ENCODE measurements at regions not wholly inside any gene's neighbourhood (a gene's known extent, or its start where the extent isn't known, plus 50 kb on each side); places are given as distances from the start of the nearest gene placed in this dataset.

DNA sequence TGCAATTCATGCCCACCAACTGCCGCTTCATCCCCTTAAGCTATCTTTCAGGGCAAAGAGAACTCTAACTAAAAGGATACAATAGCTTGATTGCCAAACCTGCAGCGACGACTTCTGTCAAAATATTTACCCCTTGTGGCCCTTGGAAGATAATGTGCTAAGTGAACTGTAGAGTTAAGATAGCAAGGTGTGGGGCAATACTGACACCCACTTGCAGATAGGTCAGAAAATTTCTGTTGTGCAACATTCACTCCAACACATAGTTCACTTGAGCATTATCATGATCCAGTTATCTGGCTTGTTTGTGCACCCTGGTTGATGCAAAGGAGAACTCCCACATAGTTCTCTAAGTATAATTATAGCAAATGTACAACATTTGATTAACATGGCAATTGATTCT is 55.6 kb downstream of the RHOXF2B start:
- FAIRE-seq (no peak), DNase-seq (ENCODE audit: insufficient read length, low spot score) (no peak)

DNA sequence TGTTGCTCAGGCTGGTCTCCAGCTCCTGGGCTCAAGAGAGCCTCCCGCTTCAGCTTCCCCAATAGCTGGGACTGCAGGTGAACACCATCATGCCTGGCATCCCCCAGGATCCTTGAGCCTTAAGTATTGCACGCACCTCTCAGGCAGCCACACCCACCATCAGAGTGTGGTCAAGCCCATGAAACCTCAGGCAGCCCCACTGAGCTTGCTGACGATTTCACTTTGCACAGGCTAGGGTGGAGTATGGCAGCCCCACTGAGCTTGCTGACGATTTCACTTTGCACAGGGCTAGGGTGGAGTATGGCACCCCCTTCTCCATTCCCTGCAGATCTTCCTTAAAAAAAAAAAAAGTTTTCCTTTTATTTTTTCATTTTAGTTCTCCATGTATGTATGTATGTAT is 57.2 kb downstream of the RHOXF2B start:
- FAIRE-seq (no peak), DNase-seq (ENCODE audit: insufficient read length, low spot score) (no peak)

DNA sequence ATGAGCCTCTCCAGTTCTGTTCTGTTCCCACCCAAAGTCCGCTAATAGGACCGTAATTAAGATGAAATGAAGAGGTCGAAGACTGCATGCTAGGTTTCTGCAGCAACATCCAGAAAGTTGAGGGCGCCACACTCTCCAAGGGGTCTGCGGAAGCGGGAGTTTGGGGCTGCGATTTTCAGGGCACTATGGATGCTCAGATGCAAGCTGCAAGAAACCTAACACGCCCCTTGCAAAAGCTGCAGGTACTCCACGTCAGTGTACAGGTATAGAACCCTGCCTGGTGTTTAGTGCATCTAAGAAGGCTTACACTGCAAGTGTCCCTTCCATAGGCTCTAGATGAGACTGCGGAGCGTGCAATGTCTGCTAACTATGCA is 61.4 kb downstream of the RHOXF2B start:
- DNase-seq (ENCODE audit: insufficient read length, low spot score): no peak
- no peak for FAIRE-seq

DNA sequence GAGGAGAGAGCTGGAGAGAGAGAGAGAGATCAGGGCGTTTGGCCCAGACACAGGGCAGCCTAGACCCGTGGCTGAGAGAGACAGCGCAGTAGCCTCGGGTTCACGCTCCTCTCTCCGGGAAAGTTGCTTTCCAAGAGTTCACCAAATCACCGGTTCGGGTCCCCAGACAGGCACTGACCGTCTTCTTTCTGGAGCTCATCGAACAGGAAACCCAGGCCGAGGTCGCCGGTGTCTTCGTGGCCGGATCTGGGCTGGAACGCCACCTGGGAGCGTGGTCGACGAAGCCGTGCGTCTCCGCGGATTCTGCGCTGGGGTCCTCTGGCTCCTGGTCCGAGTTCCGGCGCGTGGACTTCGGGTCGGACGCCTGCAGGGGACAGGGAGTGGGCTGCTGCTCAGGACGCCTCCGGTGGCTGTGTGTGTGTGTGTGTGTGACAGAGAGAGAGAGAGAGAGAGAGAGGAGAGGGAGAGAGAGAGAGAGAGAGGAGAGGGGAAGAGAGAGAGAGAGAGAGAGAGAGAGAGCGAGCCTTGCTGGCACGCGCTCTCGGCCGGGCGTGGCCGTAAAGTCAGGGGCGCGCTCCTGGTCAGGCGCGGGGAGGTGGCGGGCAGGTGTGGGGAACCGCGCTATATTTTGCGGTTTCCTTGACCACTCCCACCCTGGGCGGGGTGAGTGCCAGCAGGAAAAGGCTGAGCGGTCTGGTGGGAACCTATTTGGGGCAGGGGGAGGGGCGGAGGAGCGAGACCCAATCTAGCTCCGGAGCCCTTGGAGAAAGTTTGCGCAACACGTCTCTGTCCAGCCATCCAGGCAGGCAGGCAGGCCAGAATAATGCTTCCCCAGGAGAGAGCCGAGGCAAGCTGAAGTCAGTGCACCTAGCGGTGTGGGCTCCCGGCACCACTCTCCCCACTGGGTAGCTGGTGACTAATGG is 62.1 kb downstream of the RHOXF2B start:
- no peak for FAIRE-seq

DNA sequence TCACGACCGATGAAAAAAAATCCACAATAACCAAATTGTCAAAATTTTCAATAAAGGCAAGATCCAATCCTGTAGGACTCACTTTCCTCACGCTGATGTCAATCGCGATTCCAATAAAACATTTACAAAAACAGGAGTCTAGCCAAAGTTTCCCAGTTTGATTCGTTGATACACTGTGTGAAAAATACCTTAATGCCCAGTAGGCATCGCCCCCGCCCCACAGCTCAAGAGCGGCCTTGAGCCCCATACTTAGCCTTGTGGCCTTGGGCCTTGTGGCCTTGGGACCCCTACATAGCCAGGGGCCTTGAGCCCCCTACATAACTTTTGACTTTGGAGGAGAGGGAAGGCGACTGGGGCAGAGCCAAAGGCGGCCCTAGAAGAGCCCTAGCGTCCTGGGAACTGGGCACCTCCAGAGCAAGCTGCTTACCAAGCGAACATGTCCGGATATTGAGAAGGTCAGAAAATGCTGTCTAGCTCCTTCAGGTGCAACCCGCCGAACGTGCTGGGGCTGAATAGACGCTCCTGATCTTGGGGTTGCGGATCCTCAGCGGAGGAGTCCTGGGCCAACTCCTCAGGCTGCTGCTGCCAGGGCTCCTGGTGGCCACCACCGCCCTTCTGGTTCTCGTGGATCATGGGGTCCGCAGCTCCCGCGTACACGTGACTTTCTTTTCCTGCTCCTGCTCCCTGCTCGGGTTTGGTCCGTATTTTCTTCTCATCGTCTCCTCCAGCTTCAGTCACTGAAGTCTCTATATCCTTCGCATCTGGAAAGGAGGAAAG is 62.9 kb downstream of the RHOXF2B start:
- FAIRE-seq: no peak
- no peak for DNase-seq (ENCODE audit: insufficient read length, low spot score)

More for the DNA sequence above, 62.1 kb downstream of the RHOXF2B start:
- no peak for DNase-seq (ENCODE audit: insufficient read length, low spot score)

DNA sequence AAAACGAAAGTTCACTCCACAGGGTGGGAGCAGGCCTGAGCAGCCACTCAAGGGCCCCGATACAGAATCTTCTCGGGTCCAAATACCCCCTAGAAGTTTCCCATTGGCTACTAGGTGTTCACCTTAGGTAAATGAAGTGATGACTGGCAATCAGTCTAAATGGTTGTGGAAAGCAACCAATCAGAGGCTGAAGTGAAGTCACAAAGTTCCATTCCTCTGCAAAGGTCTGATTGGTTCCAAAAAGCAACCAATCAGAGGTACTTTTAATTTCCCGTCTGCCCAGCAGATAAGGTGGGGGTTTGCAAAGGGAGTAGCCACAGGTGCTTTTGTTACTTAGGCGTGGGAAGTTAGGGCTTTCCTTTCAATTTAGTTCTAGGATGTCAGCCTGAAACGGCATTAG is 58.2 kb upstream of the NKAP start:
- DNase-seq (ENCODE audit: insufficient read length, low spot score) (no peak), FAIRE-seq (no peak)

DNA sequence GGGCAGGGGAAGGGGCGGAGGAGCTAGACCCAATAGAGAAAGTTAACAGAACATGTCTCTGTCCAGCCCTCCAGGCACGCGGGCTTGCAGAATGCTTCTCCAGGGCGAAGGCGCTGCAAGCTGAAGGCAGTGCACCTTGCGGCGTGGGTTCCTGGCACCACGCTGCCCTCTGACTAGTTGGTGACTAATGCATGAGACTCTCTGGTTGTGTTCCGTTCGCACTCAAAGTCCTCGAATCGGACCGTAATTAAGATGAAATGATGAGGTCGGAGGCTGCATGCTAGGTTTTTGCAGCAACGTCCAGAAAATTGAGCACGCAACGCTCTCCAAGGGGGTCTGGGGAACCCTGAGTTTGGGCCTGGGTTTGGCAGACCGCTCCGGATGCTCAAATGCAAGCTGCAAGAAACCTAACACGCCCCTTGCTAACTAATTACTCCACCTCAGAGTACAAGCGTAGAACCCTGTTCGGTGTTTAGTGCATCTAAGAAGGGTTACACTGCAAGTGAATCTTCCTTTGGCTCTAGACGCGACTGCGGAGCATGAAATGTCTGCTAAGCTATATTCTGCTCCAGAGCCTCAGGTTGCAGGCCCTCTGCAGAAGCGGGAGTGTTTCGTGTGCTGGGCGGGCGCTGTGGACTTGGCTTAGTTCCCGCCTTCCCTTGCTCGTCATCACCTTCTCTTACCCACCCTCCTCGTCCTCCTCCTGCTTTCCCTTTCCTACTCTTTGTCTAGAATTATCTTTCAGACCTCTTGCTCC is 57.1 kb upstream of the NKAP start:
- FAIRE-seq: no peak
- no peak for DNase-seq (ENCODE audit: insufficient read length, low spot score)

DNA sequence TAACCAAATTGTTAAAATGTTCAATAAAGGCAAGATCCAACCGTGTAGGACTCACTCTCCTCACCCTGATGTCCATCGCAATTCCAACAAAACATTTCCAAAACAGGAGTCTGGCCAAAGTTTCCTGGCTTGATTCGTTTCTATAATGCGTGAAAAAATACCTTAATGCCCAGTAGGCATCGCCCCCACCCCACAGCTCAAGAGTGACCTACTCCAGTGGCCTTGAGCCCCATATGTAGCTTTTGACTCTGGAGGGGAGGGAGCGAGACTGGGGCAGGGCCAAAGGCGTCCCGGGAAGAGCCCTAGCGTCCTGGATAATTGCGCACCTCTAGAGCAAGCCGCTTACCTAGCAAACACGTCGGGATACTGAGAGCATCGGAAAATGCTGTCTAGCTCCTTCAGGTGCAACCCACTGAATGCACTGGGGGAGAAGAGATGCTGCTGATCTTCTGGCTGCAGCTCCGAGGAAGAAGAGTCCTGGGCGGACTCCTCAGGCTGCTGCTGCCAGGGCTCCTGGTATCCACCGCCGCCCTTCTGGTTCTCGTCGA is 55.6 kb upstream of the NKAP start:
- DNase-seq (ENCODE audit: insufficient read length, low spot score) (no peak), FAIRE-seq (peak; percentile 47)

DNA sequence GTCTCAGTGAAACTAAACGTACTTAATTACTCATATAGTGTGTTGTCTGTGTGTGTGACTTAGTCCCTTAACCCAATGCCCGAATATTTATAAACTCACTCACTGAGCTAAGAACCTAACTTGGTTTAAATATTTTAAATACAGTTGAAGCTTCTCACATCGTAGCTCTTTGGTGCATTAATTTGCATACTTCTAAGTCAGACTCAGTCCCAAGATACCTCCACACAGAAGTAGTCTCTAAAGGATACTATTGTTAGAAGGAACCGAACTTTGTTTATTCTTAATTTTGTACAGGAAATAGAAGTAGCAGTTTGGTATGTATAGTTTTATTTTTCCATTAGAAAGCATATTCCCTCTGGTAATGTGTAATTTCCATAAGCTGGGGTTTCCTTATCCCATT is 54.0 kb upstream of the NKAP start:
- FAIRE-seq: peak; percentile 8
- DNase-seq (ENCODE audit: insufficient read length, low spot score): no peak

DNA sequence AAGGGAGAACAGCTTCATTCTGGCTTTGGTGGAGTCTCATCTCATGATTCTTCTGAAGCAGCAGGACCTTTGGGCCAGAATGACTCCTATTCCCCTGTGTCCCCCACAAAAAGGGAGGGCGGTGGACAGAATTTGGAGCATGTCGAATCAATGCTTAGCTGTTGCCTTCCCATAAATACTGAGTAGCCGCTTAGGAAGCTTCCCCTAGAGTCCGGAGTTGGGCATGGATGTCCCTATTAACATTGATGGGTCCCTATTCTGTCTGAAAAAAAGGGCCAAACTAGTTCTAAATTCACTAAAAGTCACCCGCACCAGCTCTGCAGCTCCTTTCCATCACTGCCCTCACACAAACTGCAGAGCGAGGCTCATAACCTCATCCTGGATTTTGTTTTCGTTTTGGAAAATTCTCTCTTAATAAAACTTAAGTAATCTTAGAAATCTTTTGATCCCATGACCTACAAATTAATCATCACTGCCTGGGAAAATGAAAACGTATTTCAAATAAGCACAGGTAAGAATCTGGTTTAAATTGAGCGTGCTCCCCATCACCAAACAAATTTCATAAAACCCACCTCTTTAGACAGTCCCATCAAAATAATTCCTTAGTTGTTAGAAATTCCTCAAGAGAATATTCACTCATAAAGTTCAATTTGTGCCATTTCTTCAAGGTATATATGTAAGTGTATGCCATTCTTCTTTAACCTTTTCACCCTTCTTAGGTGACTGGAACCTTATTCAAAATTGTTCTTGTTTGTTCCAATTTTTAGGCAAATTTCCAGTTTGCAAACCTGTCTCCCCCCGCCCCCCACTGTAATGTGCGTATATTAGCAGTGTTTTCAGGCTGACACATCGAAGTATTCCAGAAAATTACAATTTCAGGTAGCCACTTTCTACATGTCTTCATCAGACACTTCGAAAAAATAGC is 53.3 kb upstream of the NKAP start:
- DNase-seq (ENCODE audit: insufficient read length, low spot score): no peak
- FAIRE-seq: no peak

DNA sequence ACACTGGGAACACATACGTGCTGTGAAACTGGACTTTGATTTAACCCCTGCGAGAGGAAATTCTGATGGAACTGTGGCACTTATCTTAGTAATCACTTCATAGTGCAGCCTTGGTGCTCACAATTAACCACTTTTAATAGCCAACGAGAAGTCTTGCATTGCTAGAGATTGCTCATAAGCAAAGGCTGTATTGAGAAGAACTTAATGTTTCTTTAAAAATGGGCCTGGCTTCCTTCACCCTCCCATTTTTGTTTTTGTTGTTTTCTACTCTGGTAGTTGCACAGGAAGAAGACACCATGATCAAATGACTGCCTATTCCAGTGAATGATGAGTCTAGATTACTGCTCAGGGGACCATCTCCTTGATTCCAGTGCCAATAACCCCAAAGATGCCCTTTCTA is 52.5 kb upstream of the NKAP start:
- FAIRE-seq: no peak

More for the DNA sequence above, 52.5 kb upstream of the NKAP start:
- DNase-seq (ENCODE audit: insufficient read length, low spot score): no peak

All from GM19239 (cell line).